HTERT RPE-1 (cell line): ENCODE measurements at regions not wholly inside any gene's neighbourhood (a gene's known extent, or its start where the extent isn't known, plus 50 kb on each side); places are given as distances from the start of the nearest gene placed in this dataset.

Experiments used
- in situ Hi-C: fragments of 300-500 bp; cut with MboI; formaldehyde crosslinking; loops from 4 replicates; pipeline ENCODE4 v1.14.3; 2020; ENCODE audit warnings: low sequenced_read_pairs

DNA sequence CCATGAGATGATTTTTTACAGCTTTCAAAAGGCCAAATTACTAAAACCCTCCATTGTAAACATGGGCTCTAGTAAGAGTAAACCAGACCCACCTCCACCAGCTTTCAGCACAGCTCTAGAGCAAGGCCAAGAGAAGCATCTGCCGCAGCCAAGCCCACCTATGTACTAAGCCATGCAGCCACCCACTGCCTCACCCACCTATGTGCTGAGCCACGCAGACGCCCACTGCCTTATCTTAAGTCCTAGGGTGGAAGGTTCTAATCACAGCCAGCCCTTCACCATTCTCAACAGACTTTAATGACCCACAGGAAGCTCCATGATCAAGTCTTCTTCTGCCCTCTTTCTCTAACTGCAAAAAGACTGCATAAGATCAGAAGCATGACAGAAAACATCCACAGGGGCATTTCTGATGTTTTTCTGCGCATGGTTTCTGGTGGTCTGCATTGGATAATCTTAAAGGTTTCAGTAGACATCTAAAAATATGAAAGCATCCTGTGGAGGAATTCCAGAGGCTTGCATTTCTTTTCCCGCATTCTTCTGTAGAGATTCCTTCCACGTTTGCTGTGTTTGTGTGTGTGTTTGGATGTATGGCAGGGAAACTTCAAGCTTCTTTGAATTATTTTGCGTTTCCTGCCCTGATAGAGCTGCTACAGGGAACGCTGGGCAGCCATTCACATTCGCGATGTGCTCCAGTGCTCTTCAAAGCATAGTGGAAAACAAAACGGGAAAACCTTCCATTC, 286.1 kb upstream of the KLF6 start:
- in situ Hi-C loops = no loop called here

GRCh38 chr10:4070184-4070583, 285.2 kb upstream of the KLF6 start:
- in situ Hi-C loops = no loop called here

DNA sequence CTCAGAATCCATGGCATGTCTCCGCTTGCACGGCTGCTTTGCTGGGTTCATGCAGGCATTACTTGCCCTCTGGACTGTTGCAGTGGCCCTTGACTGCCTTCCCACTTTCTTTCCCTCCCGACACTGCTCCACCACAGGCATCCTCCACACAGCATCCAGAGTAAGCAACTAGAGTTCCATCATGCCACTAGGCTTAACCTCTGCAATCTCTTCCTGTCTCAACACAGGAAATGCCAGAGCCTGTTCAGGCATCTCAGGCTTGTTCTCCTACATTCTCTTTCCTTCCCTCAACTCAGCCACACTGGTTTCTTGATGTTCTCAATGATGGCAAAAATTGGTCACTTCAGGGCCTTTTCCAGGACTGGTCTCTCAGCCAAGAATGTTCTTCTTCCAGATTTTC, 284.5 kb upstream of the KLF6 start:
- in situ Hi-C loops = no loop called here

DNA sequence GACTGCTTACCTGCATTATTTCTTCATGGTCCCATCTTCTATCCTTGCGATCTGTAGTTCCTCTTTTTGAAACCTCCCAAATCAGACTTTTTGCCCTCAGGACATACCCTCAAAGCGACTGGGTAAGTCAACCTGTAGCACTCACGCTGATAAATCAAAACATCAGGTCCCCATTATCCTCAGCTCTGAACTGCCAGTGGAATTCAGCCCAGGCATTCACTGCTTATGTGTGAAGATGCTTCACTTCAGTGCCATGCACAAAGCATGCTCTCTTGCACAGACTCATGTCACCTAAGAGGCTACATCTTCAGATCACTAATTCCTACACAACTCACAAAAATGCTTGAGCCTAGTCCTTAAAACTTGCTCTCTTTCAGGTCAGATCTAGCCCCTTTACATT, 283.6 kb upstream of the KLF6 start:
- in situ Hi-C loops = no loop called here

DNA sequence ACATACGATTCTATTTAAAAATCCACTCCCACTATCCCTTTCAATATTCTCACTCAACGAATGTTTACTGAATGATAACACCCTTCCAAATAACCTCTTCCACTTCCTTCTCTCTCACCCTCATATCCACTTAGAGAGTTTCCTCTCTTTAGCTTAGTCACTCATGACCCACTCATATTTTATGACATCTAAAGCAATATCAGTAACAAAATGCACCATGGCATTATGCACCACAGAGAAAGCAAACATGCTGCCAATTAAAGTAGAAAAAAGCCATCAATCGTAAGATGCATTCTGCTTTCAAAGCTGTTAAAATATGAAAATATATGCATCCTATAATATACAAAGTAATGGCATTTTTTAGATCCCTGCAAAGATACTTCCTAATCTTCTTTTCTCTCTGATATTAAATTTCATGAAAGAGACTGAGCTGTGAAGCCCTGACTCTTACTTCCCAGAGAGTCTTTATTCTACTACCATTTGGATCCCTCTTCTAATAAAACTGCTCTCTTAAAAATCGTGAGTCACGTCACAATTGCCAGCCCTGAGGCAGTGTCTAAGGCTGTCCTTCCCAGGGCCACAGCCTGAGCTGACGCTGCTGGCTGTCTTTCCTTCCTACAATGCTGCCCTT, 283.0 kb upstream of the KLF6 start:
- in situ Hi-C loops = no loop called here

- in situ Hi-C loops = no loop called here
Observed at GRCh38 chr10:4067531-4067930, 282.5 kb upstream of the KLF6 start.

GRCh38 chr10:4066581-4067390, 281.8 kb upstream of the KLF6 start:
- in situ Hi-C loops = no loop called here

DNA sequence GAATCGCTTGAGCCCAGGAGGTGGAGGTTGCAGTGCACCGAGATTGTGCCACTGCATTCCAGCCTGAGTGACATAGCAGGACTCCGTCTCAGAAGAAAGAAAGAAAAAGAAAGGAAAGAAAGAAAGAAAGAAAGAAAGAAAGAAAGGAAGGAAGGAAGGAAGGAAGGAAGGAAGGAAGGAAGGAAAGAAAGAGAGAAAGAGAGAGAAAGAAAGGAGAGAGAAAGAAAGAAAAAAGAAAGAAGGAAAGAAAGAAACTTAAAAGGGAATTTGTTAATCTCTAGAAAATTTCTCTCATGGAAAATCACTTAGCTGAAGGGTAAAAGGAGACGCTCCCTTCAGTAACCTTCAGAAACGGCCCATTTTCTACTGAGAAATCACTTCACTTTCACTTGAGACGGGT, 279.5 kb upstream of the KLF6 start:
- in situ Hi-C loops = no loop called here

- in situ Hi-C loops = no loop called here
Observed at GRCh38 chr10:4063717-4064116, 278.7 kb upstream of the KLF6 start.

GRCh38 chr10:4062751-4063150, 277.7 kb upstream of the KLF6 start:
- in situ Hi-C loops = no loop called here

DNA sequence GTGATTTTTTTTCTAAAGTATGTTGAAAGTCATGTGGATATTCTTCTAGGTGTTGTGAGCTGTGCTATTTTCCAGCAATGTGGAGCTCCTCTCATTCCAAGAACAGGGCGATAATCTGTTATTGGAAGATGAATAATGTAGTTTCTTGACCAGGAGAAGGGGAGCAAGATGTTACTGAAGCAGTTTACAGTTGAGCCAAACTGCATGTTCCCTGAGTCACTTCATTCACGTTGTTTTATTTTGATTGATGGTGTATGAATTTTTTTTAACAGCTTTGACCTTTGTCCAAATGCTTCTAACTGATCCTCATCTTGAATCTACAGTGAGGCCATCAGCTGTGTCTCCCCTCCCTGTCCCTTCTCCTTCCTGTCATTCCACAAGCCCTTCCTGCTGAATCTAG, 277.1 kb upstream of the KLF6 start:
- in situ Hi-C loops = no loop called here

- in situ Hi-C loops = no loop called here
Observed at GRCh38 chr10:4061441-4061951, 276.5 kb upstream of the KLF6 start.

- in situ Hi-C loops = no loop called here
Observed at GRCh38 chr10:4059471-4060138, 274.6 kb upstream of the KLF6 start.

GRCh38 chr10:4058514-4059029, 273.6 kb upstream of the KLF6 start:
- in situ Hi-C loops = no loop called here

DNA sequence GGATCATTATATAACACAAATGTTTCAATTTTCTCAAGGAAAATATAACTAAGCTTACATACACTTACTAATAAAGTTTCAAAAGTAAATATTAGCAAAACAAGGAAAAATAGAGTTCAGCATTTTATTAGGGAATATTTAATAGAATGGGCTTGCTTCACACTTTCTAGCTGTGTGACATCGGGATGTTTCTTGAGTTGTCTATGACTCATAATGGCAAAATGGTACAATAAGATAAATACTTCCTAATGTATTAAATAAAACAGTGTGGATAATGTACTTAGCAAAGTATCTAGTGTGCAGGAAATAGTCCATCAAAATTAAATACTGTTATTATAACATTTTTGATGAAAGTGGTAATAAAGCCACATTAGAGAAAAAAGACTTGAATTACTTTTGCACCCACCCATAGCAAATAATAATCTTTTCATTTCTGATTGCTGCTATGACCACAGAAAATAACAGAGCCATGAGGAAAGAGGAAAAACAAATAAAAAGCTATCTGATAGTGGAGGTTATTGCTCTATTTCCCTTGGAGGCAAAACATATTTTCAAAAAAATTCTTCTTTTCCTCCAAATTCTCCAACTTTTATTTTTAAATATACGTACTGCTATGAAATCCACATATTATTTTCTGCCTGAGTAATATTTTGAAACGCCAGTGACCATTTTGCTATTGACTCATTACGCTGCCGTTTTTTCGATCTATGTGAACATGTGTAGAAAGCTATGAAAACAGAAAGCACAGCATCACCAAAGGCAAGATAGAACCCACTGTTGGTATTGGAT, 272.9 kb upstream of the KLF6 start:
- in situ Hi-C loops = no loop called here

DNA sequence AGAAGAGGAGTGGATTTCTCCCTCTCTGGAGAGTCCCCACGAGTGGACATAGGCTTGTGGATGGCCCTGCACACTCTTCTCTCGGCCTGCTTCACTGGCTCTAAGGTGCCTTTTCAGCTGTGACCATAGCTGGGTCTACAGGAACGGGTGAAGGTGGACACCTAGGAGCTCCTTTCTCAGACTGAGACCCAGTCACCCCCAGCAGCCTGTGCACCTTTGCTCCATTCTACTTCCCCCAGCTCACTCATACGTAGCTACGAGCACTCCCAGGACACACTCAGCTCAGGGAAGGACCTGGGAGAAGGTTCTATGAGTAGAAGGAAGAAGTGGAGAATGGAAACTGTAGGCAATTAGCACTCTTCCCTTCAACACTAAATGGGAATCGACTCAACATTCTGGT, 272.0 kb upstream of the KLF6 start:
- in situ Hi-C loops = no loop called here

DNA sequence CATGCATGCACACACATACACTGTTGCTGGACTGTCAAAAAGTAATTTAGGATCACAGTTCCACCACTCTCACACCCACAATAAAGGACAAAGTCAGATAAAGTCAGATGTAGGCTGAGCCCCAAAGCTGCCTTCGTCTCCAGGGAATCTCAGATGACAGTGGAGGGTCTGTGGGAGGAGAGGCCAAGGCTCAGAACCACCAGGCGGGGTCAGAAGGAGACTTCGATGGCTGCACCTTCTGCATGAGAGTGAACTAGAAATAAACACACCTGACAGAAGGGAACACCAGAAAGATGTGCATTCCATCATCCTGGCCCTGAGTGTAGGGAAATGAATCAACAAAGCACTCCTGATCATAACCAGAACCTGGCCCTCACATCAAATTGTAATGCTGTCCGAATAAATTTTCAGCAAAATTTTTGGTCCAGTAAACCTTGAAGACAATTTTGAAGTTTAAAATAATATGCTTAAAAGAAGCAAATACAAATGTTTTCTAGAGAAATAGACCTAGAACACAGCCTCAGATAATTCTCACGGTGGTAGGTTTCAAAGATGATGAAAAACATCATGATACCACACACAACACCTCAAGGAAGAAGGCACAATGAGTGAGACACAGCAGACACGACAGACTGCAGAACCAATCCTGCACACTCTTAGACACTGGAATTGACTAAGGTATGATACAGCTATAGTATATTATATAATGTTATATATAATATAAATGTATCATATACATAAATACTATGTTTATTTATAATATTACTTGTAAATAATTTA, 269.8 kb upstream of the KLF6 start:
- in situ Hi-C loops = no loop called here

GRCh38 chr10:4053940-4054339, 268.9 kb upstream of the KLF6 start:
- in situ Hi-C loops = no loop called here

- in situ Hi-C loops = no loop called here
Observed at GRCh38 chr10:4051641-4052151, 266.7 kb upstream of the KLF6 start.
